GM19239 (cell line): ENCODE measurements at regions not wholly inside any gene's neighbourhood (a gene's known extent, or its start where the extent isn't known, plus 50 kb on each side); places are given as distances from the start of the nearest gene placed in this dataset.

Experiments used
- DNase-seq: peaks from one replicate; pipeline ENCODE4 v3.0.0; 2011; ENCODE audit warnings: low spot score; ENCODE audit not compliant: insufficient read length
- FAIRE-seq: peaks from 2 replicates; lab custom pipeline; 2011; peaks lifted over from hg19 to GRCh38; lab: Jason Lieb, UNC

DNA sequence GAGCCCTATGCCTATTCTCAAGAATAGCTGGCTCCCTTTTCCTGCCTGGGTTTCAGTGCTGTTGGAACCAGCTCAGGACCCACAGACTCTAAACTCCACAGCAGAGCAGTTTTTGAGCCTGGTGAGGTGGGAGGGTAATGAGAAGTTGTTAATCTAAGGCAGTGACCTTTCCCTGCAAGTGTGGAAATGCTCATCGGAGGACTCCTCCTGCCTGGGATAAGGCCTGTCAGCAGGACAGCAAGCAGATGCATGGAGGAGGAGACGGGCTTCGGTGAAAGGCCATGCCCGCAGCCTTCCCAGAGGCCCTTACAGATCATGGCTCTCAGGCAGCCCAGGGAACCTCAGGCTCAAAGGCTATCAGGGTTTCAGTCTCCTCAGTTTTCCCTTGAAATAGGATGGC, 70.0 kb upstream of the SHISA3 start:
- FAIRE-seq (no peak), DNase-seq (no peak)

DNA sequence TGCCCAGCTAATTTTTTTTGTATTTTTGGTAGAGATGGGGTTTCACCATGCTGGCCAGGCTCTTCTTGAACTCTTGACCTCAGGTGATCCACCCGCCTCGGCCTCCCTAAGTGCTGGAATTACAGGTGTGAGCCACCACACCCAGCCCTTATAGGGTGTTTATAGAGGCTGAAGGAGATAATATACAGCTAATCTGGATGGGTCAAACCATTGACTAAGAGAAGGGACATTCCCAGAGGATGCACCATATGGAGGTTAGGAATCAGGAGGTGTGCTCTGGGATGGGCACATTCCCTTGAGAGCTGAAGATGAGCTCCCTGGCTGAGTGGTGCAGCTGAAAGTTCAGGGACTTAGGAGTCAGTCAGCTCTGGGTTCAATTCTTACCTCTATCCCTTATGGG, 68.3 kb upstream of the SHISA3 start:
- no peak for FAIRE-seq
- DNase-seq, result no peak

DNA sequence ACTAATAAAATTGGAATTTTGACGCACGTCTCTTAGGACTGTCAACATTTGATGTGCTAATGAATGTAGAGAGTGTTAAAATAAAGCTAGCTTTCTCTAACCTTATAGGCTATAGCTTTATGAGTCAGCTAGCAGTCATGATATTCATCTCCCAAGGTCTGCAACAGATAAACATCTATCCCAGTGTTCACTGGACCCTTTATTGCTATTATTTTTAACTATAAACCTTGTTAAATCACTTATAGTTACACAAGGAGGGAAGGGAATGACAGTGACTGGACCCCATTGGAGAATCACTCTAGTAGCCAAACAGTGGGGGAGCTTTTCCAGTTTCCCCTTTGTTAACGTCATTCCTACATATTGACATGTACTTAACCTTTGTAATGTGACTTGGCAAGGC, 67.9 kb upstream of the SHISA3 start:
- FAIRE-seq (no peak), DNase-seq (no peak)

DNA sequence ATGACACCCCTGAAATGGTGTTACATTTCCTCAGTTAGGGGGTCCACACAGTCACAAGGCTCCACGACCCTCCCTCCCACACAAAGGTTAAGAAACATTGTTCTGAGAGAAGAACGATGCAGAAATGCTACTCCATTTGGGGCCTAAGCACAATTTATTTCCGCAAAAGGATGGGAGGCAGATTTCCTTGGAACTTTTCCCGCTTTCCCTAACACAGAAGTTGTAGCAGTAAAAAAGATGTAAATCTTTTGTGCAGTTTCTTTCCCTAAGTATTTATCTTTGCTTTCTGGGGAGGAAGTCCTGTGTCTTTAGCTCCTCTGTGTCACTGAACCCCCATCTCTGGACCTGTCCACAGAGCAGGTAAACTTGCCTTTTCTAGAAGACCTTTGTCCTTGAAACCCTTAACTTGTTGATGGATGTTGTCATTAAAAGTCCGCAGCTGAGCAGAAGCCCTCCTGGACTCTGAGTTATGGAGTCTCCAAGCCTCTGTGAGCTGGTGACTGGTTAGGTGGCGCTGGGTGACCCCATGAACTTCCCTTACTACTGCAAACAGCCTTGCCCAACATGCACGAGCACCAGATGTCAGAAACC, 67.2 kb upstream of the SHISA3 start:
- DNase-seq, result no peak
- FAIRE-seq, result no peak

DNA sequence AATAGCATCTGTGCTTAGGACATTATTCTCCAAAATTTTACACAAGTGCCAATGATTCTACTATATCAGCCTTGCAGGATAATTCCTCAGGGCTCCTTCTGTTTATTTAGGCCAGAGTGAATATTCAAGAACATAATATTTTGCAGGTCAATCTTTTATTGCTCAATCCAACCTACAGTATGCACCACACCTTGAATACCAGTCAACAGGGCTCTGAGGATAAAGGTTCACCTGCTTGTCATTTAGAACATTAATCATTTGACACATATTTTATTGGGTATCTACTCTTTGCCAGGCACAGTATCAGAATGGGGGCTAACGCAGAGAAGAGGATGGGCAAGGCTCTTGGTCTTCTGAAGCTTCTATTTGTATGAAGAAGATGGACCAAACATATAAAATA, 66.2 kb upstream of the SHISA3 start:
- no peak for DNase-seq
- no peak for FAIRE-seq

DNA sequence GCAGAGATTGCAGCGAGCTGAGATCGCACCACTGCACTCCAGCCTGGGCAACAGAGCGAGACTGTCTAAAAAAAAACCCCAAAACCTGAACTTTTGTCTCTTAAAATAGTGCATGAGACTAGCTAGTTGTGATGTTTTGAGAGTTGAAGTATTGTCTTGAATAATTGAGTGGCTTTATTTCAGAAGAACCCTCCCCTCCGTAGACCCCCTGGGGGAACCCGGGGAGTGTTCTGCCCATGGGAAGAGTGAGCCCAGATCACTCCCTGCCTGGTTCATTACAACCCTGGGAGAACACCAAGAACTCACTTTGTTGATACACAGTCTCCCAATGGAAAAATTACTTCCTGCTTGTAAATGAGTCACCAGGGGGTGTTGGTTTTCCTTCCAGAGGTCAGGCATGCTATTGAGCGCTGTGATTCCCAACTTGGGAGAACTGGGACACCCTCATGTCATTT, 65.3 kb upstream of the SHISA3 start:
- FAIRE-seq, result no peak

DNA sequence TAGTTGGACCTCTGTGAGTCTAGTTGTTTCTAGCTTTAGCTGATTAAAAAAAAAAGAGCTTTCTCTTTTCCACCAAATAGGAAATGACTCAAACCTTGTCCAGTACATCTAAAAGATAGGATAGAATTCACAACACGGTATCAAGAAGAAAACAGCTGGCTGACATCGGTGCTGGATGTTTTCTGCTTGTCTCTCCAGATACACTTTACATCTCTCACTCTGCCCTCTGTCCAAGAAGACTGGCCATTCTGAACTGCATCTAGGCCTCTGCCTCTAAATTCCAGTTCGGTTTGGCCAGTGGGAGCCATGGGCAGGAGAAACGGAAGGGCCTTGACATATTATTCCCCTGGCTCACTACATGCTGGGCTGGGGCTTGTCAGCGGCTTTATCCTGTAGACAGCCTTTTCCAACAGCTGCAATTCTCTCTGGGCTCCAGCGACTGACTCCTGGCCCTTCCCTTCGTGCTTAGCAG, 57.3 kb upstream of the SHISA3 start:
- FAIRE-seq, result no peak
- no peak for DNase-seq

More for the DNA sequence above, 65.3 kb upstream of the SHISA3 start:
- DNase-seq, result no peak

DNA sequence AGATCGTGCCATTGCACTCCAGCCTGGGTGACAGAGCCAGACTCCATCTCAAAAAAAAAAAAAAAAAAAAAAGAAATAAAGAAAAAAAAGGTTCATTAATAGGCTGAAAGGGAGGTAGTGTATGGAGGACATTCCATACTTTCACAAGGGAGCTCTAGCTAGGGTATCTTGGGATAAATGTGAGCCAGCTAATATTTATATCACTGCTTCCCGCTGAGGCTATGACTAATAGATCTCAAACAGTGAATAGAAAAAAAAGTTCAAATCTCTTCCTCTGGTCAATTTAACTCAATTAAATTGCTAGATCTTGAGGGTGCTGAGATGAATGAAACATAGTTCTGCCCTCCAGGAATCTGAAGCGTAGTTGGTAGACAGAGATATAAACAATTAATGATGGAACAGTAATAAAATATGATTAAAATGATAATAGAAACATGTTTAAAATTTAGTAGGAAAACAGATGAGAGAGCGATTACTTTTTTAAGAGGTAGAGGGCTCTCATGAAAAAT, 55.7 kb upstream of the SHISA3 start:
- FAIRE-seq (no peak), DNase-seq (no peak)

DNA sequence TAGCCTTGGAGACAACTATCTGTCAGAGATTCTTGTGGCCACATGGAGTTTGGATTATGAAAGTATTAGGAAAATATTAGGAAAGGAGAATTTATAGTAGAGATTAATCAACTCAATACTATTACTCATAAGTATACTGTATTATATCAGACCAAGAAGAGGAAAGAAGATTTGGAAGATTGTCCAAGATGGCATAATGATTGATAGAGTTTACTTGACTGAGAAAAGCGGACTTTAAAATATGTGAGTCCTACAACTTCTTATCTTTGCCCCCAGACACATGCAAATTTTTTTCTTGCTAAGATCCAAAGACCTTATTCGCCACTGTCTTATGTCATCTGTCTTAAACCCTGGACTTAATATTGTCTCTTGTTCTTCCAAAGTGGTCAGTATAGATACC, 54.8 kb upstream of the SHISA3 start:
- DNase-seq, result no peak
- no peak for FAIRE-seq

DNA sequence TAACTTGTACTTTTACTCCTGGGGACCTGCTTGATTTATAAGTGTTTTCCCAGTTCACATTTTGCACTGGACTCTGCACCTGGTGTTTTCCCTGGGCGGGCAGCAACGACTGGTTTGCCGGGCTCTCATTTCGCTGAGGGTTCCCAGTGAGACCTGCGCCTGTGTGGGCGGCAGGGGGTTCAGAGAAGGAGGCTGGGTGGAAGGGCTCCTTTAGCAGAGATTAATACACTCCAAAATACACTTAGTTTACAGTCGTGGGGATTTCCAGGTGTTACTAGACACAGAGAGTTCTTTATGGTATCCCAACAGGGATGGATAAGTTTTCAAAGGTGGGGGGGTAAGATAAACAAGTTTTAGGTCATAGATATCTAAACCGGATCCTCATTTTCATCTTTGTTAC, 53.0 kb upstream of the SHISA3 start:
- FAIRE-seq, result no peak
- DNase-seq, result no peak

DNA sequence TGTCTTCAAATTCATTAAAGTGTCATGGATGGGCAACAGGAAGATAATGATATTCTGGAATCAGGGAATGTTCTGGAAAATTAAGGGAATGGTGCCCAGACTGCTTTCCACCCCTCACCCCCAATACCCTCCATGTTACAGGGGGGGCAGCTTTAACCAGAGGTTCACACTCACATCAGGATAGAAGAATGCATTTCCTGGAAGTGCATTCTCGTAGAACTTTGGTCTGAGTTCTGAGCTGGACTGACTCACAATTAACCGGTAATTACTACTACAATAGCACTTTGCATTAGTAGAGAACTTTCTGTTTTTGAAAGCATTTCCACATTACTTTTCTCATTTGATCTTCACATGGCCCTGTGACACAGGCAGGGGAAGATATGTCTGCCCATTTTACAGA, 52.5 kb upstream of the SHISA3 start:
- DNase-seq (no peak), FAIRE-seq (no peak)

DNA sequence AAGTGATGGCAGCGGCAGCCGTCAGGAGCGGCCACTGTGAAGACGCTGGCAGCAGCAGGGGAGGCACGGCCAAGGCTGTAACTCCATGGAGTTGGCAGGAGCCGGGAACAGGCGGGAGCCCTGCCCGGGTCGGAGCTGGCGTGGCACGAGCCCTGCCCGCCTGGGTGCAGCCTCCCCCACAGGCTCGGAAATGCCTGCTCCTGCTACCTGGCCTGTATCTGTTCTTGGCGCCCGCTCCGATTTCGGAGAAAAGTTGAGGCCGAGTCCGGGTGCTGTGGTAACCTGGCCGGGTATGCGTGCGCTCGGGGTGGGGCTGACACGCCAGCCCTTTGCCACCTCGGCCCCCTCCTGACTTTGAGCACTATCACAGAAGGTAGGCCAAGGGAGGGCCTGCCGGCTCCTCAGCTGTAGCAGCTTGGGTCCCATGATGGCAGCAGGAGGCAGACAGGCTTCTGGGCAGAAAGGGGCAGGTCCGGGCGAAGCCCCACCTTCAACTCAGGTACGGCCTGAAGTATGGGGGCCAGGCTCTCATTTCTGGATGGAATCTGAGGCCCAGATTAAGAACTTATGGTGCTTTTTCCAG, 51.2 kb upstream of the SHISA3 start:
- DNase-seq, result no peak

DNA sequence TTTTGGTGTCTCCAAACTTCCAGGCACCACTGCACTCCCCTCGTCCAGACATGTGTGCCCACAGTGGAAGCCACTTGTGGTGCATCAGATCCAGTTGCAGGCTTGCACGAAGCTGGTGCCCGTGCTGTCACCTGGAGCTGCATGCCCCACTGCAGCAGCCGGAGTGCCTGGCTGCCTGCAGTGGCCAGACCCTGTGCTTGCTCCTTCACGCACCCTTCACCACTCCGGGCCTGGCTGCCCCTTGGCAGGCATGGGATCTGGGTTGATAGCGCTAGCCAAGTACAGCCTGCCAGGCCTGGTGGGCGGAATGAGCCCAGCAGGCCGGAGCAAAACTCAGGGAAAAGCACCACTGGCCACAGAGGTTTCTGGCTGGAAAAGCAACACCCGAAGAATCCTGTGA, 50.2 kb upstream of the SHISA3 start:
- FAIRE-seq, result no peak
- DNase-seq, result no peak

More for the DNA sequence above, 51.2 kb upstream of the SHISA3 start:
- no peak for FAIRE-seq
